Parathyroid adenoma (tissue), 2 donors: ENCODE measurements at regions not wholly inside any gene's neighbourhood (a gene's known extent, or its start where the extent isn't known, plus 50 kb on each side); places are given as distances from the start of the nearest gene placed in this dataset.
"Not testable (repeated sequence)": the region's sequence is repeated elsewhere in the genome, so short reads cannot be mapped to it uniquely, and the experiment has no call there.

Experiments
- H2AFZ ChIP-seq: fragments of 300-600 bp; sonication (generic); one replicate; pipeline ENCODE4 v1.7.0; 2017; ENCODE audit warnings: antibody characterized with exemption, mild to moderate bottlenecking
- H3K27ac ChIP-seq: fragments of 300-600 bp; sonication (generic); one replicate; pipeline ENCODE4 v1.7.0; 2017
- H3K27me3 ChIP-seq: fragments of 300-600 bp; sonication (generic); one replicate; pipeline ENCODE4 v1.7.0; 2017; ENCODE audit warnings: low read length; ENCODE audit not compliant: control insufficient read depth, insufficient read depth
- H3K36me3 ChIP-seq: fragments of 300-600 bp; sonication (generic); one replicate; pipeline ENCODE4 v1.7.0; 2017; ENCODE audit warnings: low read length; ENCODE audit not compliant: control insufficient read depth, insufficient read depth
- H3K4me1 ChIP-seq: fragments of 300-600 bp; sonication (generic); one replicate; pipeline ENCODE4 v1.7.0; 2017; ENCODE audit warnings: control low read depth
- H3K4me2 ChIP-seq: fragments of 300-600 bp; sonication (generic); one replicate; pipeline ENCODE4 v1.7.0; 2017; ENCODE audit warnings: low read length
- H3K4me3 ChIP-seq: fragments of 300-600 bp; sonication (generic); one replicate; pipeline ENCODE4 v1.7.0; 2017; ENCODE audit warnings: low read depth, low read length
- H3K79me2 ChIP-seq: fragments of 300-600 bp; sonication (generic); one replicate; pipeline ENCODE4 v1.7.0; 2017; ENCODE audit warnings: control low read depth
- H3K9ac ChIP-seq: fragments of 300-600 bp; sonication (generic); one replicate; pipeline ENCODE4 v1.7.0; 2017; ENCODE audit warnings: mild to moderate bottlenecking
- H3K9me3 ChIP-seq: fragments of 300-600 bp; sonication (generic); one replicate; pipeline ENCODE4 v1.7.0; 2017; ENCODE audit warnings: low read length; ENCODE audit not compliant: control insufficient read depth
- CTCF ChIP-seq: fragments of 300-600 bp; sonication (generic); IDR thresholded peaks from one replicate; pipeline ENCODE4 v1.7.0; 2017; ENCODE audit warnings: antibody characterized with exemption, mild to moderate bottlenecking
- donor health status: primary hyperparathyroidism.

GRCh38 chr11:110356762-110357671, 60.6 kb upstream of the RDX start:
- no peaks in the 10 kb centered on the region for H3K27me3 ChIP-seq
- no peaks in the 10 kb centered on the region for H3K9me3 ChIP-seq
- H3K79me2 ChIP-seq: no peaks in the 10 kb centered on the region
- no peak overlapping the region for H3K4me3 ChIP-seq
- H3K4me2 ChIP-seq: no peak overlapping the region
- no peak for TF ChIP-seq CTCF
- H2AFZ ChIP-seq: no peak overlapping the region
- H3K36me3 ChIP-seq: no peaks in the 10 kb centered on the region
- H3K27ac ChIP-seq: no peak overlapping the region
- H3K4me1 ChIP-seq: no peaks in the 10 kb centered on the region
- no peak overlapping the region for H3K9ac ChIP-seq

DNA sequence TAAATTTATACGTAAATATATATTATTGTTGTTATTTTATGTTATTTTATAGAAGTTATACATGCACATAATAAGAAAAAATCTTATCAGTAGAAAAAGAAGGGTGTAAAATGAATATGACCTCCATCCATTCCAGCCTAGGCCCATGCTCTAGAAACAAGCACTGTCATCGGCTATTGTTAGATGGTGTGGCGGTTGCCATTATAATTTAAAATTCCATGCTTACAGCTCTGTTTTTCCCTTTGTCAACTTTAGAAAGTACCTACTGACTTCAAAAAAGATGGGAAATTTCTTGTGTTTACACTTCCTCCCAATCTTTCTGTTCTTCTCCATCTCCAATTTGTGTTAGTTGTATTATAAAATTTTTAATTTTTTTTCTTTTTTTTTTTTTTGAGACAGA, 61.9 kb upstream of the RDX start:
- no peaks in the 10 kb centered on the region for H3K36me3 ChIP-seq
- no peak overlapping the region for H3K4me2 ChIP-seq
- H3K4me1 ChIP-seq: no peaks in the 10 kb centered on the region
- no peaks in the 10 kb centered on the region for H3K9me3 ChIP-seq
- no peak overlapping the region for H3K27ac ChIP-seq
- H2AFZ ChIP-seq: no peak overlapping the region
- no peak overlapping the region for H3K4me3 ChIP-seq
- H3K79me2 ChIP-seq: no peaks in the 10 kb centered on the region
- H3K9ac ChIP-seq: no peak overlapping the region
- TF ChIP-seq CTCF: no peak
- H3K27me3 ChIP-seq: no peaks in the 10 kb centered on the region

DNA sequence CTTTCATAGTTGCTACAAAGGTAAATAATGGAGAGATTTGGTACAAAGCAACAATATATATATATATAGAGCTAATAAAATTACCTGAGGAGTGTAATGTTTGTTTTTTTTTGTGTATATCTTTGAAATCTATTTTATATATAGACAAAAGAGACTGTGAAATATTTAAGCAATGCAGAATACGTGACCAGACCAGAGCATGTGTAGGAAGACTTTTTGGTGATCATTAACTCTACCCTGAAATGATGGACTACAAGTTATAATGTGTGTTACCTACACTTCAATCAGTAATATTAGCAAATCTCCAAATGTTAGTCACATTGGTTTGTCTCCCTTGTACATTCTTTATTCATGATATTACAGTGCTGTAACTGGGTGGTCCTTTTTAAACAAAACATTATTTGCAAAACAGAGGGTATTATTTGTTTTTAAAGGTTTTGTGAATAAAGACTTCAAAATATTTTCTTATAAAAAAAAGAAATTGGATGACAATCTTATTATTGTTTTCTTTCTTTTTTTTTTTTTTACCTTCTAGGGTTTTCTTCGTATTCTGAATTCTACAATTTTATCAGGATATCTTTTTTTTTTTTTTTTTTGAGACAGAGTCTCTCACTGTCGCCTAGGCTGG, 64.5 kb upstream of the RDX start:
- not testable (repeated sequence) for H3K9ac ChIP-seq

GRCh38 chr11:110362971-110363509, 66.6 kb upstream of the RDX start:
- TF ChIP-seq CTCF: no peak
- H3K27ac ChIP-seq: peak overlapping the region; percentile 39
- H3K4me3 ChIP-seq: no peak overlapping the region
- no peak overlapping the region for H3K4me2 ChIP-seq
- no peak overlapping the region for H3K9ac ChIP-seq
- H3K79me2 ChIP-seq: no peaks in the 10 kb centered on the region
- H3K27me3 ChIP-seq: no peaks in the 10 kb centered on the region
- H3K9me3 ChIP-seq: no peaks in the 10 kb centered on the region
- H2AFZ ChIP-seq: peak overlapping the region; percentile 70
- peaks cover 7% of the 10 kb centered on the region for H3K4me1 ChIP-seq
- H3K36me3 ChIP-seq: no peaks in the 10 kb centered on the region

More for the DNA sequence above, 64.5 kb upstream of the RDX start:
- H3K4me3 ChIP-seq, H3K4me2 ChIP-seq, H3K9me3 ChIP-seq, H3K27ac ChIP-seq, H3K36me3 ChIP-seq, H3K27me3 ChIP-seq, H3K79me2 ChIP-seq, H3K4me1 ChIP-seq, H2AFZ ChIP-seq: not testable (repeated sequence)

DNA sequence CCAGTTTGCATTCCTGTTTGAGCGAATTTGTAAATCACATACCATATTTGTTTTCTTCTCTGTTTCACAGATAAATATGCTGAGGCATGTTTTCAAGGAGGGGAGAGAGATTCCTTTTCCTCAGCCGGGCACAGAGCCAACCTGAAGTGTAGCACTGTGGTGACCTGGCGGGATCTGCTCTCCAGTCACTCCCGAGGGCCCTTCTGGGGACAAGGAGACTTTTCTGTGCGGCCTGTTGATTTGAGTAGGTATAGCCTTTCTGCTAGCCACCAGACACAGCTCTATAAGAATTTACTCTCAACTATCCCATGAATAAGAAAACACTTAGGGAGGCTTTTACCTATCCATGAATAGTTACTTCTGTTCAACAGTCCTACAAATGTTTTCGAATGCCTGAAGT, 63.5 kb upstream of the FDX1 start:
- no peak overlapping the region for H3K9ac ChIP-seq

More for the DNA sequence above, 63.5 kb upstream of the FDX1 start:
- Histone ChIP-seq H3K36me3 (no peaks in the 10 kb centered on the region), H3K4me1 (peaks cover 7% of the 10 kb centered on the region), H2AFZ (peak overlapping the region; percentile 60), H3K79me2 (no peaks in the 10 kb centered on the region), H3K27me3 (no peaks in the 10 kb centered on the region), H3K27ac (peak overlapping the region; percentile 39), H3K4me3 (no peak overlapping the region), H3K9me3 (no peaks in the 10 kb centered on the region), H3K4me2 (no peak overlapping the region)
- no peak for TF ChIP-seq CTCF
